Left ventricle myocardium inferior (tissue), 1 donor: ENCODE measurements at regions not wholly inside any gene's neighbourhood (a gene's known extent, or its start where the extent isn't known, plus 50 kb on each side); places are given as distances from the start of the nearest gene placed in this dataset.
"Not testable (repeated sequence)": the region's sequence is repeated elsewhere in the genome, so short reads cannot be mapped to it uniquely, and the experiment has no call there.

Experiments used
- DNase-seq: peaks from one replicate; pipeline ENCODE4 v3.0.0-alpha.2; 2020
- H3K27ac ChIP-seq: fragments of 200-600 bp; replicated peaks from 2 replicates; pipeline ENCODE4 v1.8.0; 2021
- H3K27me3 ChIP-seq: fragments of 200-600 bp; 2 replicates; pipeline ENCODE4 v1.8.0; 2021; ENCODE audit warnings: low read depth
- H3K36me3 ChIP-seq: fragments of 200-600 bp; 2 replicates; pipeline ENCODE4 v1.8.0; 2021
- H3K4me1 ChIP-seq: fragments of 200-600 bp; 2 replicates; pipeline ENCODE4 v1.8.0; 2021
- H3K4me3 ChIP-seq: fragments of 200-600 bp; 2 replicates; pipeline ENCODE4 v1.8.0; 2021; ENCODE audit warnings: mild to moderate bottlenecking, moderate library complexity
- H3K9me3 ChIP-seq: fragments of 200-600 bp; replicated peaks from 2 replicates; pipeline ENCODE4 v1.8.0; 2021
- CTCF ChIP-seq: fragments of 200-600 bp; IDR thresholded peaks from 2 replicates; pipeline ENCODE4 v1.8.0; 2021; ENCODE audit warnings: antibody characterized with exemption, mild to moderate bottlenecking, borderline replicate concordance
- intact Hi-C: fragments of 100-400 bp; cut with micrococcal nuclease; formaldehyde crosslinking; loops from one replicate; pipeline ENCODE4 v1.11.0; 2022
- donor health status: DM: no; HTN: yes; CAD: no; lungs with severe emphysema.

- no peaks in the 10 kb centered on the region for H3K36me3 ChIP-seq
- no peak overlapping the region for H3K27ac ChIP-seq
- intact Hi-C loops, result no loop called here
- no peaks in the 10 kb centered on the region for H3K9me3 ChIP-seq
- H3K27me3 ChIP-seq, result peaks cover 29% of the 10 kb centered on the region
- no peak for TF ChIP-seq CTCF
- H3K4me1 ChIP-seq, result no peaks in the 10 kb centered on the region
- no peak overlapping the region for H3K4me3 ChIP-seq
- no peak for DNase-seq
Observed at GRCh38 chr2:130289780-130290179, 52.9 kb upstream of the IMP4 start.

- no peaks in the 10 kb centered on the region for H3K9me3 ChIP-seq
- no peak overlapping the region for H3K4me3 ChIP-seq
- no peaks in the 10 kb centered on the region for H3K36me3 ChIP-seq
- DNase-seq, result no peak
- TF ChIP-seq CTCF, result no peak
- H3K4me1 ChIP-seq, result no peaks in the 10 kb centered on the region
- no peak overlapping the region for H3K27ac ChIP-seq
- intact Hi-C loops, result no loop called here
- H3K27me3 ChIP-seq, result peaks cover 20% of the 10 kb centered on the region
Observed at GRCh38 chr2:130288467-130289403, 54.0 kb upstream of the IMP4 start.

- Histone ChIP-seq H3K4me1 (no peaks in the 10 kb centered on the region), H3K9me3 (no peaks in the 10 kb centered on the region), H3K27me3 (peaks cover 15% of the 10 kb centered on the region), H3K27ac (no peak overlapping the region), H3K4me3 (no peak overlapping the region), H3K36me3 (no peaks in the 10 kb centered on the region)
- intact Hi-C loops, result no loop called here
- DNase-seq, result no peak
- TF ChIP-seq CTCF, result no peak
Observed at GRCh38 chr2:130287656-130288026, 55.1 kb upstream of the IMP4 start.

GRCh38 chr2:130286983-130287655, 55.6 kb upstream of the IMP4 start:
- no peak for TF ChIP-seq CTCF
- intact Hi-C loops, result no loop called here
- no peak for DNase-seq
- Histone ChIP-seq H3K27ac (no peak overlapping the region), H3K36me3 (no peaks in the 10 kb centered on the region), H3K4me1 (no peaks in the 10 kb centered on the region), H3K9me3 (no peaks in the 10 kb centered on the region), H3K4me3 (no peak overlapping the region), H3K27me3 (peaks cover 10% of the 10 kb centered on the region)

DNA sequence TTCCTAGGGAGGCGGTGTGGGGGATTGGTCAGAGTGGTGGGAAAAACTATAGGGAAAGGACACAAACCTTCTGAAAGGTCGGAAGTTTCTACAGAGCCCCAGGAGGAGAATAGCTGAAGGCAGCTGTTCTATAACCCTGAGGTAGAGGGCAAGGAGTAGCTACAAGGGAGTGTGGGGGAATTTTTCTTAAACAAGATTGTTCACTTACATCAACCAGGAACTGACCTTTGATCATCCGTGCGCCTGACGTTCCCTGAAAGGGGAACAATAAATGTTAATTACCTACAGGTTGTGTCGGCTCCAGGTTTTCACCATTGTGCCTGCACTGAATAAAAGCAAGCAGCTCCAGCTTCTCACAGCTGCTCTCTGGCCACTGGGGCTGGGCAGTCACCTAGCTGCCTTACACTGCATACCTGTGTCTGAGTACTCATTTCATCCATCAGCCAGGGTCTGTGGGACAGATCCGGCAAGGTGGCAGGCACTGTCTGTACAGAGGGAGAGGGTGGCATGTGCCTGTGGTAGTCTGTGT, 59.3 kb upstream of the IMP4 start:
- H3K27me3 ChIP-seq, H3K4me3 ChIP-seq, H3K27ac ChIP-seq, DNase-seq, H3K4me1 ChIP-seq, H3K9me3 ChIP-seq, H3K36me3 ChIP-seq, intact Hi-C loops: not testable (repeated sequence)

GRCh38 chr2:130279551-130279950, 63.1 kb upstream of the IMP4 start:
- DNase-seq, intact Hi-C loops, H3K27ac ChIP-seq, H3K36me3 ChIP-seq, H3K9me3 ChIP-seq, H3K4me3 ChIP-seq, H3K27me3 ChIP-seq, H3K4me1 ChIP-seq: not testable (repeated sequence)

DNA sequence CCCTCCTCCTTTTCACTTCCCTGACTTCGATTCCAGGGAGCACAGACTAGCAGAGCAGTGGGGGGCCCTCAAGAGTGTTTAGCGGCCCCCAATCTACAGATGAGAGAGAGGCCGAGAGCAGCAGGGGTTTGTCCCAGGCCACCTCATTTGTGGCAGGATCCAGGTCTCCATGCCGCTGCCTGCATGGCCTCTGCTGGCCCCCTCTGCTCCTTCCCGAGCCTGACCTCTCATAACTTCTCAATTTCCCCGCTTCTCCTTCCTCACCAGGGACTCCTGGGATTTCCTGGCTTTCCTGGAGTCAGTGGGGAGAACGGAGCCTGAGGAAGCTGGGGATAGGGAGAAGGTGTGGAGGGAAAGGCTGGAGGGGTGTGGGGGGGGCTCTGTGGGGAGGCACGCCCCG, 70.1 kb upstream of the TUBA3E start:
- intact Hi-C loops, H3K27ac ChIP-seq, DNase-seq, H3K36me3 ChIP-seq, H3K4me1 ChIP-seq, H3K27me3 ChIP-seq, H3K4me3 ChIP-seq: not testable (repeated sequence)
- H3K9me3 ChIP-seq, result peaks cover 16% of the 10 kb centered on the region

GRCh38 chr2:130267572-130267971, 69.3 kb upstream of the TUBA3E start:
- H3K4me1 ChIP-seq, DNase-seq, intact Hi-C loops, H3K27ac ChIP-seq, H3K36me3 ChIP-seq, H3K4me3 ChIP-seq: not testable (repeated sequence)
- H3K27me3 ChIP-seq, result peaks cover 15% of the 10 kb centered on the region
- H3K9me3 ChIP-seq, result peaks cover 16% of the 10 kb centered on the region

DNA sequence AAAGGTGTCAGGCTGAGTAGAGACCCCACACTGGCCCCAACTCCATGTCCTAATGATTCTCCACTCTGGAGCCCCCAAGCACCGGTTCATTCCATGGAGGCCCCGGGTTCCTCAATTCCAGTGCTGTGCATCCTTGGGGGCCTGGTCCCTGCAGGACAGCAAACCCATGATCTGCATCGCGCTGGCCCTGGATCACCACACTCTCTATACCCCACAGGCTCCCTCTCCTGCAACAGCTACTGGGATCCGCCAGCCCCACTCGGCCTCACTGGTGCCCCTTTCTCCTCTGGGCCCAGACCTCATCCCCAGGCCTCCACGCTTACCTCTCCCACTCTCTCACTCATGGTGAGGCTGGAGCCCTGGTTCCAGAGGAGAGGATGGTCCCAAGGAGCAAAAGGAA, 68.6 kb upstream of the TUBA3E start:
- Histone ChIP-seq H3K9me3 (peaks cover 16% of the 10 kb centered on the region), H3K27me3 (peaks cover 23% of the 10 kb centered on the region)
- H3K36me3 ChIP-seq, H3K27ac ChIP-seq, DNase-seq, H3K4me1 ChIP-seq, intact Hi-C loops, H3K4me3 ChIP-seq: not testable (repeated sequence)
